ENCODE measurements at regions not wholly inside any gene's neighbourhood (a gene's known extent, or its start where the extent isn't known, plus 50 kb on each side); places are given as distances from the start of the nearest gene placed in this dataset.

GRCh38 chr13:27367570-27367969 lies 56.8 kb upstream of the GTF3A start:
- TF ChIP-seq CTCF (IDR thresholded peaks at IDR 0.05; ENCODE audit: low read depth, low read length) (no peak), MYC (IDR thresholded peaks at IDR 0.05; ENCODE audit: low read depth, low read length) (no peak)
